Prostate gland (tissue), 2 donors: ENCODE measurements at regions not wholly inside any gene's neighbourhood (a gene's known extent, or its start where the extent isn't known, plus 50 kb on each side); places are given as distances from the start of the nearest gene placed in this dataset.

Experiments
- POLR2A ChIP-seq: fragments of 450-650 bp; IDR thresholded peaks from one replicate; pipeline ENCODE4 v1.6.1; 2016; ENCODE audit warnings: antibody characterized with exemption, mild to moderate bottlenecking
- POLR2AphosphoS5 ChIP-seq: sonication (generic); formaldehyde crosslinking; IDR thresholded peaks from one replicate; pipeline ENCODE4 v1.6.1; 2017; ENCODE audit warnings: antibody characterized with exemption
- TF ChIP-seq, protein P1 (sequence below), 4 experiments: fragments of 200-600 bp in 2 of 4; fragments of 450-650 bp in 2 of 4; sonication (generic) in 2 of 4; IDR thresholded peaks; 1 replicate in 3 of 4; 2 replicates in 1 of 4; pipeline ENCODE4 v1.5.1; 2016 to 2019; ENCODE audit warnings: antibody characterized with exemption in 4 of 4, mild to moderate bottlenecking in 2 of 4, moderate library complexity in 2 of 4

DNA sequence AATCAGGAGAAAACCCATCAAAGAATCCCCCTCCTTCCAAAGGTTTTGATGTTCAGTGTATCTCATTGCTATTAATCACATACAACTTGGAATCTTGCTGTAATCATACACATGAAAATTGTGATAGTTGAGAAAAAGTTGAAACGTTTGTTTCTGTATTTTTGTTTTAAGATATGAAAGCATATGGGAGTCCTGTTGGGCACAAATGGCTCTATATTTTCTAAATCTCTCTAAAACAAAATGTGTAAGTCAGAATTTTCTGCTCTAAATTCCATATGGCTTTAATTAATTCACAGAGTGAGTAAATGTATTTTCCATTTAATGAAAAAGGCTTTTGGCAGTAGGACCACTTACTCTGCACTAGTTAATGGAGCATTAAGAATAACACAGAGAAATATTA lies 140.2 kb downstream of the MOSPD2 start:
- TF ChIP-seq, protein P1, sequence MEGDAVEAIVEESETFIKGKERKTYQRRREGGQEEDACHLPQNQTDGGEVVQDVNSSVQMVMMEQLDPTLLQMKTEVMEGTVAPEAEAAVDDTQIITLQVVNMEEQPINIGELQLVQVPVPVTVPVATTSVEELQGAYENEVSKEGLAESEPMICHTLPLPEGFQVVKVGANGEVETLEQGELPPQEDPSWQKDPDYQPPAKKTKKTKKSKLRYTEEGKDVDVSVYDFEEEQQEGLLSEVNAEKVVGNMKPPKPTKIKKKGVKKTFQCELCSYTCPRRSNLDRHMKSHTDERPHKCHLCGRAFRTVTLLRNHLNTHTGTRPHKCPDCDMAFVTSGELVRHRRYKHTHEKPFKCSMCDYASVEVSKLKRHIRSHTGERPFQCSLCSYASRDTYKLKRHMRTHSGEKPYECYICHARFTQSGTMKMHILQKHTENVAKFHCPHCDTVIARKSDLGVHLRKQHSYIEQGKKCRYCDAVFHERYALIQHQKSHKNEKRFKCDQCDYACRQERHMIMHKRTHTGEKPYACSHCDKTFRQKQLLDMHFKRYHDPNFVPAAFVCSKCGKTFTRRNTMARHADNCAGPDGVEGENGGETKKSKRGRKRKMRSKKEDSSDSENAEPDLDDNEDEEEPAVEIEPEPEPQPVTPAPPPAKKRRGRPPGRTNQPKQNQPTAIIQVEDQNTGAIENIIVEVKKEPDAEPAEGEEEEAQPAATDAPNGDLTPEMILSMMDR (IDR thresholded peaks at IDR 0.05): no peak
- TF ChIP-seq POLR2AphosphoS5 (no peak), POLR2A (no peak)
